ENCODE measurements at regions not wholly inside any gene's neighbourhood (a gene's known extent, or its start where the extent isn't known, plus 50 kb on each side); places are given as distances from the start of the nearest gene placed in this dataset.

DNA sequence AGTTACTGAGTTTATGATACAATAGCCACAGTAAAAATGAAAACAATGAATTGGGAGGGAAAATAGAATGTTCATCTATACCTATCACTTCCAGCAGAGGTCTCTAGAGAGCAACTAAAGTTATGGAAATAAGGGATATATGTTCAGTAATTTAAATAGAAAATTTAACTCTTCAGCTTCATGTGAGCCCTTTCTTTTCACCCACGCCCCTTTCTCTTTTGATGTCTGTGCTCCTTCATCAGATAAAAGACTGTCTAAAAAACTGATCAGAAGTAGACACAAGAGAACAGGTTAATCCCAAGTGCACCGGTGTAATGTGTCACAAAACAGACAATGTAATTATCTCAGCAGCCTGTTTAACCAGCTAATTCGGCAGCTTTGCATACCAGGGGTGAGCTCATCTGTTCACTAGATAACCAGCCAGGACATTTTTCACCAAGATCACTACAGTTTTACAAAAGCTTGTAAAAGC is 238.5 kb upstream of the ERBB4 start:
- no peaks in the 10 kb centered on the region for H3K9me3 Mint-ChIP-seq
- peak; percentile 82 for TF ChIP-seq CTCF (conservative IDR thresholded peaks at IDR 0.05)
- peaks cover 6% of the 10 kb centered on the region for H3K4me1 Mint-ChIP-seq
- DNase-seq (ENCODE audit: low read depth, low spot score) = no peak
- no peaks in the 10 kb centered on the region for H3K27me3 Mint-ChIP-seq (ENCODE audit: low read depth)
- H3K4me3 Mint-ChIP-seq = peak overlapping the region; percentile 49
- H3K36me3 Mint-ChIP-seq (ENCODE audit: low read depth) = no peaks in the 10 kb centered on the region
- H3K27ac Mint-ChIP-seq (ENCODE audit: unreplicated experiment) = no peak overlapping the region

DNA sequence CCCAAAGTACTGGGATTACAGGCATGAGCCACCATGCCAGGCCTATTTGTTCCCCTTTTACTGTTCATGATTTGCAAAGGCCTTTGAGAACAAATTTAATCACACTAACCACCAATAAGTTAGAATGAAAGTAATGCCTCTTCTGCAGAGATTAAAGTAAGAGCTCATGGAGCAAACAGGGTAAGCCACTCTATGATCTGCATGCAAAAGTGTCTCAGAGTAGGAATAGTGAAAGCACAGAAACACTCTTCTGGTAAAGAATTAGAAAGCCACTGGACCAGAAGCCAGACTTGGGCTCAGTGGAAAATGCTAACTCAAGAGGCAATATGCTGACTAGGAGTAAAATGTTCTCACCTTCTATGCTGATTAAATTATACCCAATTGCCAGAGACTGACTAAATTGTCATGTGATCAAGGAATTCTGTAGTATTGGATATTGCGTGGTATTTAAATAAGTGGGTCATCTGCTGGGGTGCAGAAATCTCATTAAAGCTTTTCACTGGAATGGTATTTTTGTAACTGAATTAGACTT is 235.3 kb upstream of the ERBB4 start:
- Mint-ChIP-seq H3K4me1 (peaks cover 6% of the 10 kb centered on the region), H3K4me3 (no peak overlapping the region), H3K27me3 (ENCODE audit: low read depth) (no peaks in the 10 kb centered on the region), H3K27ac (ENCODE audit: unreplicated experiment) (no peak overlapping the region), H3K36me3 (ENCODE audit: low read depth) (no peaks in the 10 kb centered on the region), H3K9me3 (no peaks in the 10 kb centered on the region)
- no peak for TF ChIP-seq CTCF (conservative IDR thresholded peaks at IDR 0.05)
- no peak for DNase-seq (ENCODE audit: low read depth, low spot score)

DNA sequence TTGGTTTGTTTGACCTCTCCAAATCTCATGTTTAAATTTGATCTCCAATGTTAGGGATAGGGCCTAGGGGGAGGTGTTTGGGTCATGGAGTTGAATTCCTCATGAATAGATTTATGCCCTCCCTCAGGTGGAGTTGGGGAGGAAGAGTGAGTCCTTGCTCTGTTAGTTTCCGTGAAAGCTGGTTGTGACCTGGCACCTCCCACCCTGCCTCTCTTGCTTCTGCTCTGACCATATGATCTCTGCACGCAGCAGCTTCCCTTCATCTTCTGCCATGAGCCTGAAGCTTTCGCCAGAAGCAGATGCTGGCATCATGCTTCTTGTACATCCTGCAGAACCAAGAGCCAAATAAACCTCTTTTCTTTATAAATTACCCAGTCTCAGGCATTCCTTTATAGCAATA is 231.6 kb upstream of the ERBB4 start:
- Mint-ChIP-seq H3K27me3 (ENCODE audit: low read depth) (no peaks in the 10 kb centered on the region), H3K4me3 (no peak overlapping the region), H3K36me3 (ENCODE audit: low read depth) (no peaks in the 10 kb centered on the region), H3K4me1 (no peaks in the 10 kb centered on the region), H3K27ac (ENCODE audit: unreplicated experiment) (no peak overlapping the region), H3K9me3 (no peaks in the 10 kb centered on the region)
- DNase-seq (ENCODE audit: low read depth, low spot score) = no peak
- TF ChIP-seq CTCF (conservative IDR thresholded peaks at IDR 0.05) = no peak

- Mint-ChIP-seq H3K4me3 (no peak overlapping the region), H3K36me3 (ENCODE audit: low read depth) (no peaks in the 10 kb centered on the region), H3K27ac (ENCODE audit: unreplicated experiment) (no peak overlapping the region), H3K9me3 (no peaks in the 10 kb centered on the region), H3K4me1 (no peaks in the 10 kb centered on the region), H3K27me3 (ENCODE audit: low read depth) (no peaks in the 10 kb centered on the region)
- DNase-seq (ENCODE audit: low read depth, low spot score) = no peak
- no peak for TF ChIP-seq CTCF (conservative IDR thresholded peaks at IDR 0.05)
These were observed 228.3 kb upstream of the ERBB4 start for GRCh38 chr2:212766921-212767320.

GRCh38 chr2:212752730-212753351 is 214.2 kb upstream of the ERBB4 start:
- Mint-ChIP-seq H3K4me3 (no peak overlapping the region), H3K36me3 (ENCODE audit: low read depth) (peaks cover 20% of the 10 kb centered on the region), H3K9me3 (peaks cover 16% of the 10 kb centered on the region), H3K27me3 (ENCODE audit: low read depth) (no peaks in the 10 kb centered on the region), H3K4me1 (peaks cover 9% of the 10 kb centered on the region), H3K27ac (ENCODE audit: unreplicated experiment) (no peak overlapping the region)
- no peak for DNase-seq (ENCODE audit: low read depth, low spot score)
- TF ChIP-seq CTCF (conservative IDR thresholded peaks at IDR 0.05) = no peak

Data from neural crest cell (in vitro differentiated cells).